Nephron progenitor cell (in vitro differentiated cells): ENCODE measurements at regions not wholly inside any gene's neighbourhood (a gene's known extent, or its start where the extent isn't known, plus 50 kb on each side); places are given as distances from the start of the nearest gene placed in this dataset.

Experiments used
- DNase-seq: peaks from one replicate; pipeline ENCODE4 v3.0.0; 2021
- H3K27ac Mint-ChIP-seq: 2 replicates; pipeline ENCODE4 v1.8.0; 2021; ENCODE audit warnings: mild to moderate bottlenecking, moderate library complexity, mixed read lengths
- H3K27me3 Mint-ChIP-seq: 2 replicates; pipeline ENCODE4 v1.8.0; 2021; ENCODE audit warnings: mild to moderate bottlenecking, low read depth, mixed read lengths; ENCODE audit not compliant: poor library complexity
- H3K36me3 Mint-ChIP-seq: 2 replicates; pipeline ENCODE4 v1.8.0; 2021; ENCODE audit warnings: low read depth, mixed read lengths
- H3K4me1 Mint-ChIP-seq: 2 replicates; pipeline ENCODE4 v1.8.0; 2021; ENCODE audit warnings: mixed read lengths
- H3K4me3 Mint-ChIP-seq: 2 replicates; pipeline ENCODE4 v1.8.0; 2021; ENCODE audit warnings: mild to moderate bottlenecking, moderate library complexity, mixed read lengths
- H3K9me3 Mint-ChIP-seq: 2 replicates; pipeline ENCODE4 v1.8.0; 2021; ENCODE audit warnings: mild to moderate bottlenecking, moderate library complexity, mixed read lengths
- CTCF ChIP-seq: fragments of 200-600 bp; sonication (generic); IDR thresholded peaks from 2 replicates; pipeline ENCODE4 v1.5.0; 2021; ENCODE audit warnings: antibody characterized with exemption

DNA sequence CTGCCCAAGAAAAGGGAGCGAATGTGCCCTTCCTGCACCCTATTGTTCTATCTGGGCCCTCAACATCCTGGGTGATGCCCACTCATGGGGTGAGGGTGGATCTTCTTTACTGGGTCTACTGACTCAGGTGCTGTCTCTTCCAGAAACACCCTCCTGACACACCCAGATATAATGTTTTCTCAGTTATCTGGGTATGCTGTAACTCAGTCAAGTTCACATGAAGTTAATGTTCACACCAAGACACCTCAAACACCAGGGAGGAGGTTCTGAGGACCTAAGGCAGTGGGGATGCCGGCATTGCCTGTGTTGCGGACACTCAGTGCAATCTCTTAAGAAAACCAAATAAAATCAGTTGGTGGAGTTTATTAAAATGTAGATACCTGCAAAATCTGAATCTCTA is 500.9 kb downstream of the BCL11A start:
- no peak overlapping the region for H3K4me3 Mint-ChIP-seq
- H3K4me1 Mint-ChIP-seq: no peaks in the 10 kb centered on the region
- no peak for DNase-seq
- TF ChIP-seq CTCF: no peak
- no peaks in the 10 kb centered on the region for H3K9me3 Mint-ChIP-seq
- H3K27ac Mint-ChIP-seq: no peak overlapping the region
- H3K36me3 Mint-ChIP-seq: no peaks in the 10 kb centered on the region
- peaks cover 28% of the 10 kb centered on the region for H3K27me3 Mint-ChIP-seq

DNA sequence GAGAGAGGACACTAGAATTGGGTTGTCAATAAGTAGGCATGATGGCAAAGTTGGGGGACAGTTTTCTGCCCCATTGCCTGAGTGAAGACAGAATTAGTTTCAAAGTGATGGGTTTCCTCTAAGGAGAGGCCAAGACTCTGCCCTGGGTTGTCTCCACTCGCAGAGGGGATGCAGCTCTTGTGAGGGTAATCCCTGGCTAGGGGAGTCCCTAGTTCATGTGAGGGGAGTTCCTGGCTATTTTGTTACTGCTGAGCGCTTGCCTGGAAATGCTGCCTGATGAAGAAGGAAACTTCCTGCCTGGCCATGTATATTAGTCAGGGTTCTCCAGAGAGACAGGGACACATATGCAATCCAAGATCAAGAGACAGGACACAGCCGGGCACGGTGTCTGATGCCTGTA is 501.5 kb downstream of the BCL11A start:
- no peak for DNase-seq
- Mint-ChIP-seq H3K4me1 (no peaks in the 10 kb centered on the region), H3K27ac (no peak overlapping the region), H3K9me3 (no peaks in the 10 kb centered on the region), H3K36me3 (no peaks in the 10 kb centered on the region), H3K4me3 (no peak overlapping the region), H3K27me3 (peaks cover 22% of the 10 kb centered on the region)
- no peak for TF ChIP-seq CTCF

GRCh38 chr2:60047944-60048525 is 505.4 kb downstream of the BCL11A start:
- DNase-seq: no peak
- Mint-ChIP-seq H3K4me1 (no peaks in the 10 kb centered on the region), H3K36me3 (no peaks in the 10 kb centered on the region), H3K4me3 (no peak overlapping the region), H3K27ac (no peak overlapping the region), H3K9me3 (no peaks in the 10 kb centered on the region), H3K27me3 (peaks cover 11% of the 10 kb centered on the region)
- no peak for TF ChIP-seq CTCF

DNA sequence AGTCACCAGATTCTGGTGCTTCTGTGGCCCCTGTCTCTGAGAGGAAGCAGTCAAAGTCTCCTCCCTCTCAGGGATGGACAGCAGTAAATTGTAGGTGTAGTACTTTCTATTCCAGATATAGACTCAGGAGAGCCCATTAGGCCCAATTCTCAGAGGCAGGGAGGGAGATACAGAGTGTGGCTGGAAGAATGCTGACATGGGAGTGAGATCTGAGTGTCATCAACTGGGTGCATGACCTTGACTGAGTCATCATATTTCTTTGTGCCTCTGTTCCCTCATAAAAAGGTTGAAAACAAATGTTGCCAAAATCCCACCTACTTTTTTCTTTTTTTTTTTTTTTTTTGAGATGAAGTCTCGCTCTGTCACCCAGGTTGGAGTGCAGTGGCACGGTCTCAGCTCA is 506.1 kb downstream of the BCL11A start:
- no peak for DNase-seq
- Mint-ChIP-seq H3K27ac (no peak overlapping the region), H3K36me3 (no peaks in the 10 kb centered on the region), H3K4me1 (no peaks in the 10 kb centered on the region), H3K27me3 (peaks cover 11% of the 10 kb centered on the region), H3K4me3 (no peak overlapping the region), H3K9me3 (no peaks in the 10 kb centered on the region)
- TF ChIP-seq CTCF: no peak

GRCh38 chr2:60046529-60046928 is 506.9 kb downstream of the BCL11A start:
- H3K4me3 Mint-ChIP-seq: no peak overlapping the region
- H3K27ac Mint-ChIP-seq: no peak overlapping the region
- H3K9me3 Mint-ChIP-seq: no peaks in the 10 kb centered on the region
- peaks cover 10% of the 10 kb centered on the region for H3K27me3 Mint-ChIP-seq
- no peaks in the 10 kb centered on the region for H3K4me1 Mint-ChIP-seq
- TF ChIP-seq CTCF: no peak
- no peaks in the 10 kb centered on the region for H3K36me3 Mint-ChIP-seq
- no peak for DNase-seq

DNA sequence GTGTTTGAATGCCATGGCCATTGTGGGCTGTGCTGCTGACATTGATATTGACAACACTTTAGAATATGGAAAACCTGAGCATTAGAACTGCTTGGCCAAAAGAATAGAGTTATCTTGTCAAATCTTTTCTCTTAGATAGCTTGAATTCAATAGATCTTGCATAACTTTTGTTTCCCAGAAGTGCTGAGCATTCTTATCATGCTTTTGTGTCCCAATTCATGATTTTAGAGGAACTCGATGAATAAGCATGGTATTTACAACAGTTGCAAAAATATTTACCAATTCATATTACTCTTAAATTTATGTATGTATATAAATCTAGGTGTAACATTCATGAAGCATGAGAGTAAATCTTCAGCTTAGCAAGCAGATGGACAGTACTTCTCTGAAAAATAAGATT is 508.0 kb downstream of the BCL11A start:
- H3K27me3 Mint-ChIP-seq: peaks cover 3% of the 10 kb centered on the region
- H3K4me3 Mint-ChIP-seq: no peak overlapping the region
- no peaks in the 10 kb centered on the region for H3K36me3 Mint-ChIP-seq
- no peaks in the 10 kb centered on the region for H3K4me1 Mint-ChIP-seq
- TF ChIP-seq CTCF: no peak
- no peak for DNase-seq
- H3K27ac Mint-ChIP-seq: no peak overlapping the region
- no peaks in the 10 kb centered on the region for H3K9me3 Mint-ChIP-seq
